ENCODE measurements at regions not wholly inside any gene's neighbourhood (a gene's known extent, or its start where the extent isn't known, plus 50 kb on each side); places are given as distances from the start of the nearest gene placed in this dataset.

- Histone ChIP-seq H3K9me3 (no peaks in the 10 kb centered on the region), H3K27me3 (no peaks in the 10 kb centered on the region), H4K20me1 (no peaks in the 10 kb centered on the region), H3K4me3 (no peak overlapping the region), H3K4me1 (no peaks in the 10 kb centered on the region), H3K27ac (no peak overlapping the region), H3K9ac (no peak overlapping the region), H3K36me3 (no peaks in the 10 kb centered on the region), H3K4me2 (no peak overlapping the region)
- TF ChIP-seq Cebpa-rat (IDR thresholded peaks at IDR 0.05), result no peak
Observed at GRCh38 chr10:128519581-128519980, 393.4 kb upstream of the MKI67 start.

- Histone ChIP-seq H3K9me3 (no peaks in the 10 kb centered on the region), H3K4me1 (no peaks in the 10 kb centered on the region), H4K20me1 (no peaks in the 10 kb centered on the region), H3K36me3 (no peaks in the 10 kb centered on the region), H3K27me3 (no peaks in the 10 kb centered on the region), H3K4me3 (no peak overlapping the region), H3K27ac (no peak overlapping the region), H3K9ac (no peak overlapping the region), H3K4me2 (no peak overlapping the region)
- TF ChIP-seq Cebpa-rat (IDR thresholded peaks at IDR 0.05), result no peak
Observed at GRCh38 chr10:128520211-128520815, 394.1 kb upstream of the MKI67 start.

GRCh38 chr10:128522551-128523308, 396.5 kb upstream of the MKI67 start:
- no peak for TF ChIP-seq Cebpa-rat (IDR thresholded peaks at IDR 0.05)
- no peak overlapping the region for H3K4me2 ChIP-seq
- H3K9ac ChIP-seq, result no peak overlapping the region
- no peaks in the 10 kb centered on the region for H3K9me3 ChIP-seq
- H3K27ac ChIP-seq, result no peak overlapping the region
- H3K4me3 ChIP-seq, result no peak overlapping the region
- no peaks in the 10 kb centered on the region for H3K27me3 ChIP-seq
- no peaks in the 10 kb centered on the region for H4K20me1 ChIP-seq
- no peaks in the 10 kb centered on the region for H3K36me3 ChIP-seq
- no peaks in the 10 kb centered on the region for H3K4me1 ChIP-seq

GRCh38 chr10:128525444-128525843, 399.2 kb upstream of the MKI67 start:
- H3K9ac ChIP-seq, result no peak overlapping the region
- no peak overlapping the region for H3K4me3 ChIP-seq
- no peak for TF ChIP-seq Cebpa-rat (IDR thresholded peaks at IDR 0.05)
- H4K20me1 ChIP-seq, result no peaks in the 10 kb centered on the region
- no peak overlapping the region for H3K27ac ChIP-seq
- no peaks in the 10 kb centered on the region for H3K4me1 ChIP-seq
- H3K4me2 ChIP-seq, result no peak overlapping the region
- no peaks in the 10 kb centered on the region for H3K36me3 ChIP-seq
- H3K9me3 ChIP-seq, result no peaks in the 10 kb centered on the region
- H3K27me3 ChIP-seq, result no peaks in the 10 kb centered on the region

GRCh38 chr10:128525936-128526335, 399.7 kb upstream of the MKI67 start:
- Histone ChIP-seq H3K36me3 (no peaks in the 10 kb centered on the region), H3K27me3 (no peaks in the 10 kb centered on the region), H3K4me1 (no peaks in the 10 kb centered on the region), H3K9ac (no peak overlapping the region), H3K4me3 (no peak overlapping the region), H3K9me3 (no peaks in the 10 kb centered on the region), H3K4me2 (no peak overlapping the region), H3K27ac (no peak overlapping the region), H4K20me1 (no peaks in the 10 kb centered on the region)
- TF ChIP-seq Cebpa-rat (IDR thresholded peaks at IDR 0.05), result no peak

- H3K4me2 ChIP-seq, result no peak overlapping the region
- H3K9ac ChIP-seq, result no peak overlapping the region
- H3K4me3 ChIP-seq, result no peak overlapping the region
- no peaks in the 10 kb centered on the region for H3K9me3 ChIP-seq
- H3K27ac ChIP-seq, result no peak overlapping the region
- no peak for TF ChIP-seq Cebpa-rat (IDR thresholded peaks at IDR 0.05)
- H3K4me1 ChIP-seq, result no peaks in the 10 kb centered on the region
- H3K27me3 ChIP-seq, result no peaks in the 10 kb centered on the region
- H4K20me1 ChIP-seq, result no peaks in the 10 kb centered on the region
- no peaks in the 10 kb centered on the region for H3K36me3 ChIP-seq
Observed at GRCh38 chr10:128526791-128527375, 400.7 kb upstream of the MKI67 start.

GRCh38 chr10:128527711-128528110, 401.5 kb upstream of the MKI67 start:
- no peak overlapping the region for H3K27ac ChIP-seq
- no peaks in the 10 kb centered on the region for H3K27me3 ChIP-seq
- H3K9ac ChIP-seq, result no peak overlapping the region
- no peaks in the 10 kb centered on the region for H3K36me3 ChIP-seq
- no peaks in the 10 kb centered on the region for H3K9me3 ChIP-seq
- no peak for TF ChIP-seq Cebpa-rat (IDR thresholded peaks at IDR 0.05)
- H3K4me2 ChIP-seq, result no peak overlapping the region
- no peak overlapping the region for H3K4me3 ChIP-seq
- H4K20me1 ChIP-seq, result no peaks in the 10 kb centered on the region
- H3K4me1 ChIP-seq, result no peaks in the 10 kb centered on the region

GRCh38 chr10:128528167-128528566, 401.9 kb upstream of the MKI67 start:
- Histone ChIP-seq H3K4me1 (no peaks in the 10 kb centered on the region), H4K20me1 (no peaks in the 10 kb centered on the region), H3K9me3 (no peaks in the 10 kb centered on the region), H3K36me3 (no peaks in the 10 kb centered on the region), H3K27me3 (no peaks in the 10 kb centered on the region), H3K4me2 (no peak overlapping the region), H3K4me3 (no peak overlapping the region), H3K9ac (no peak overlapping the region), H3K27ac (no peak overlapping the region)
- TF ChIP-seq Cebpa-rat (IDR thresholded peaks at IDR 0.05), result no peak

- Histone ChIP-seq H4K20me1 (no peaks in the 10 kb centered on the region), H3K9ac (no peak overlapping the region), H3K4me3 (no peak overlapping the region), H3K27ac (no peak overlapping the region), H3K27me3 (no peaks in the 10 kb centered on the region), H3K4me1 (no peaks in the 10 kb centered on the region), H3K36me3 (no peaks in the 10 kb centered on the region), H3K4me2 (no peak overlapping the region), H3K9me3 (no peaks in the 10 kb centered on the region)
- no peak for TF ChIP-seq Cebpa-rat (IDR thresholded peaks at IDR 0.05)
Observed at GRCh38 chr10:128528781-128529180, 402.6 kb upstream of the MKI67 start.

GRCh38 chr10:128529225-128529624, 403.0 kb upstream of the MKI67 start:
- Histone ChIP-seq H3K36me3 (no peaks in the 10 kb centered on the region), H3K27ac (no peak overlapping the region), H3K9me3 (no peaks in the 10 kb centered on the region), H3K4me1 (no peaks in the 10 kb centered on the region), H3K4me2 (no peak overlapping the region), H4K20me1 (no peaks in the 10 kb centered on the region), H3K9ac (no peak overlapping the region), H3K27me3 (no peaks in the 10 kb centered on the region), H3K4me3 (no peak overlapping the region)
- TF ChIP-seq Cebpa-rat (IDR thresholded peaks at IDR 0.05), result no peak
